SK-N-SH treated with all-trans-retinoic acid at 6 μM for 48 hours (cell line): ENCODE measurements at regions not wholly inside any gene's neighbourhood (a gene's known extent, or its start where the extent isn't known, plus 50 kb on each side); places are given as distances from the start of the nearest gene placed in this dataset.

Experiments
- ATAC-seq: fragments of 200-7000 bp; cut with Tn5 transposase; 3 replicates; pipeline ENCODE4 v1.9.1; 2020; ENCODE audit warnings: mild to moderate bottlenecking, moderate library complexity
- ARNTL ChIP-seq: fragments of 450-650 bp; formaldehyde crosslinking; IDR thresholded peaks from 2 replicates; pipeline ENCODE4 v1.5.0; 2020; ENCODE audit warnings: low read depth, mild to moderate bottlenecking, moderate library complexity, borderline replicate concordance
- CREB5 ChIP-seq: fragments of 250-450 bp; sonication (Bioruptor Pico); IDR thresholded peaks from 2 replicates; pipeline ENCODE4 v1.5.1; 2020; ENCODE audit warnings: low read depth, mild to moderate bottlenecking, moderate library complexity
- CSRNP3 ChIP-seq: fragments of 250-450 bp; sonication (Bioruptor Pico); IDR thresholded peaks from 2 replicates; pipeline ENCODE4 v1.5.1; 2021; ENCODE audit warnings: mild to moderate bottlenecking, moderate library complexity
- ESRRG ChIP-seq: fragments of 250-450 bp; sonication (Bioruptor Pico); IDR thresholded peaks from 2 replicates; pipeline ENCODE4 v1.6.1; 2021; ENCODE audit warnings: mild to moderate bottlenecking
- PATZ1 ChIP-seq: fragments of 250-450 bp; sonication (Bioruptor Pico); IDR thresholded peaks from 2 replicates; pipeline ENCODE4 v1.8.0; 2020; ENCODE audit warnings: mild to moderate bottlenecking, moderate library complexity, borderline replicate concordance
- POU6F1 ChIP-seq: fragments of 250-450 bp; sonication (Bioruptor Pico); IDR thresholded peaks from 2 replicates; pipeline ENCODE4 v1.8.0; 2021; ENCODE audit warnings: low read depth, mild to moderate bottlenecking, moderate library complexity, borderline replicate concordance
- PPARA ChIP-seq: fragments of 250-450 bp; sonication (Bioruptor Pico); IDR thresholded peaks from 2 replicates; pipeline ENCODE4 v1.5.0; 2020; ENCODE audit warnings: mild to moderate bottlenecking, borderline replicate concordance
- SNAI2 ChIP-seq: fragments of 250-450 bp; sonication (Bioruptor Pico); IDR thresholded peaks from 2 replicates; pipeline ENCODE4 v1.5.0; 2020; ENCODE audit warnings: mild to moderate bottlenecking, moderate library complexity
- TCF4 ChIP-seq: fragments of 250-450 bp; sonication (Bioruptor Pico); IDR thresholded peaks from 2 replicates; pipeline ENCODE4 v1.8.0; 2021; ENCODE audit warnings: mild to moderate bottlenecking, moderate library complexity, borderline replicate concordance
- TOX ChIP-seq: fragments of 250-450 bp; sonication (Bioruptor Pico); IDR thresholded peaks from 2 replicates; pipeline ENCODE4 v1.8.0; 2021; ENCODE audit warnings: mild to moderate bottlenecking, moderate library complexity, borderline replicate concordance
- TSHZ2 ChIP-seq: fragments of 250-450 bp; sonication (Bioruptor Pico); IDR thresholded peaks from 2 replicates; pipeline ENCODE4 v1.5.0; 2020; ENCODE audit warnings: mild to moderate bottlenecking, moderate library complexity
- ZC3H10 ChIP-seq: fragments of 250-450 bp; sonication (Bioruptor Pico); IDR thresholded peaks from 2 replicates; pipeline ENCODE4 v1.5.1; 2021; ENCODE audit warnings: mild to moderate bottlenecking, moderate library complexity
- ZFP3 ChIP-seq: fragments of 250-450 bp; sonication (Bioruptor Pico); IDR thresholded peaks from 2 replicates; pipeline ENCODE4 v1.5.0; 2020; ENCODE audit warnings: mild to moderate bottlenecking, moderate library complexity
- ZFP30 ChIP-seq: fragments of 450-650 bp; formaldehyde crosslinking; IDR thresholded peaks from 2 replicates; pipeline ENCODE4 v1.5.0; 2022; ENCODE audit warnings: mild to moderate bottlenecking, moderate library complexity
- ZNF565 ChIP-seq: fragments of 450-650 bp; formaldehyde crosslinking; conservative IDR thresholded peaks from 2 replicates; pipeline ENCODE4 v1.5.0; 2020; ENCODE audit warnings: low read depth, mild to moderate bottlenecking, moderate library complexity
- ZNF70 ChIP-seq: fragments of 450-650 bp; formaldehyde crosslinking; IDR thresholded peaks from 2 replicates; pipeline ENCODE4 v1.5.0; 2020; ENCODE audit warnings: mild to moderate bottlenecking, moderate library complexity

GRCh38 chr17:71846561-71847110 lies 274.2 kb upstream of the SOX9 start:
- no peak for ATAC-seq
- TF ChIP-seq ZNF565 (CRISPR knock-in tag) (no peak), ZFP30 (no peak), PPARA (CRISPR knock-in tag) (no peak), TOX (CRISPR knock-in tag) (no peak)

GRCh38 chr17:71849783-71850768 lies 270.7 kb upstream of the SOX9 start:
- ATAC-seq = no peak
- TF ChIP-seq ZC3H10 (CRISPR knock-in tag) (no peak), CREB5 (CRISPR knock-in tag) (no peak), ESRRG (CRISPR knock-in tag) (no peak), PATZ1 (CRISPR knock-in tag) (no peak), ZFP30 (no peak)

- no peak for ATAC-seq
- no peak for TF ChIP-seq PATZ1 (CRISPR knock-in tag)
- TF ChIP-seq TOX (CRISPR knock-in tag) = no peak
- no peak for TF ChIP-seq SNAI2
- TF ChIP-seq ZNF70 (CRISPR knock-in tag) = no peak
- TF ChIP-seq, all 23 proteins: peak for 0
Observed at GRCh38 chr17:71850812-71851211, 270.0 kb upstream of the SOX9 start.

GRCh38 chr17:71855010-71855409 lies 265.8 kb upstream of the SOX9 start:
- ATAC-seq = peak; percentile 35; the same call in 1 of the 3 replicates
- TF ChIP-seq TCF4 = peak; percentile 90
- TF ChIP-seq ZFP30 = no peak
- TF ChIP-seq POU6F1 (CRISPR knock-in tag) = no peak
- TF ChIP-seq ZFP3 (CRISPR knock-in tag) = no peak
- no peak for TF ChIP-seq ZC3H10 (CRISPR knock-in tag)
- TF ChIP-seq CSRNP3 = no peak
- TF ChIP-seq ARNTL = no peak
- peak; percentile 40; the same call in 1 of the 2 replicates for TF ChIP-seq TSHZ2 (CRISPR knock-in tag)
- TF ChIP-seq TOX (CRISPR knock-in tag) = no peak
- TF ChIP-seq ZNF70 (CRISPR knock-in tag) = peak; percentile 80
- no peak for TF ChIP-seq PPARA (CRISPR knock-in tag)
